LHCN-M2 (cell line): ENCODE measurements at regions not wholly inside any gene's neighbourhood (a gene's known extent, or its start where the extent isn't known, plus 50 kb on each side); places are given as distances from the start of the nearest gene placed in this dataset.

ENCODE experiments used
- DNase-seq: peaks from one replicate; pipeline ENCODE4 v3.0.0-alpha.2; 2012; ENCODE audit warnings: low read depth

GRCh38 chr4:158010361-158010760 is 162.5 kb downstream of the GASK1B start:
- DNase-seq, result no peak

GRCh38 chr4:158008551-158009218 is 164.1 kb downstream of the GASK1B start:
- DNase-seq, result peak; percentile 80

- DNase-seq, result no peak
Measured at GRCh38 chr4:158007566-158007965, 165.3 kb downstream of the GASK1B start.

GRCh38 chr4:158006990-158007389 is 165.8 kb downstream of the GASK1B start:
- peak; percentile 59 for DNase-seq

- no peak for DNase-seq
Measured at GRCh38 chr4:158005021-158005420, 167.8 kb downstream of the GASK1B start.

GRCh38 chr4:158004101-158004500 is 168.7 kb downstream of the GASK1B start:
- no peak for DNase-seq

GRCh38 chr4:158003212-158003611 is 169.6 kb downstream of the GASK1B start:
- DNase-seq, result no peak

- DNase-seq, result no peak
Measured at GRCh38 chr4:158002173-158002572, 170.7 kb downstream of the GASK1B start.

- DNase-seq, result no peak
Measured at GRCh38 chr4:158001756-158002155, 171.1 kb downstream of the GASK1B start.

GRCh38 chr4:157999723-158000122 is 173.1 kb downstream of the GASK1B start:
- no peak for DNase-seq

- no peak for DNase-seq
Measured at GRCh38 chr4:157997296-157997695, 175.5 kb downstream of the GASK1B start.

GRCh38 chr4:157996061-157997028 is 176.5 kb downstream of the GASK1B start:
- no peak for DNase-seq

GRCh38 chr4:157994863-157995262 is 178.0 kb downstream of the GASK1B start:
- DNase-seq, result peak; percentile 50

GRCh38 chr4:157992948-157993839 is 179.6 kb downstream of the GASK1B start:
- DNase-seq, result no peak

GRCh38 chr4:157992038-157992705 is 180.7 kb downstream of the GASK1B start:
- DNase-seq, result peak; percentile 81

- DNase-seq, result no peak
Measured at GRCh38 chr4:157988641-157989040, 184.2 kb downstream of the GASK1B start.

GRCh38 chr4:157984285-157984911 is 188.4 kb downstream of the GASK1B start:
- DNase-seq, result peak; percentile 23

- DNase-seq, result no peak
Measured at GRCh38 chr4:157983300-157983699, 189.5 kb downstream of the GASK1B start.

- no peak for DNase-seq
Measured at GRCh38 chr4:157980158-157980557, 192.7 kb downstream of the GASK1B start.

GRCh38 chr4:157978680-157979361 is 194.0 kb downstream of the GASK1B start:
- peak; percentile 62 for DNase-seq
